Embryonic facial prominence (tissue), 1 donor: ENCODE measurements at regions not wholly inside any gene's neighbourhood (a gene's known extent, or its start where the extent isn't known, plus 50 kb on each side); places are given as distances from the start of the nearest gene placed in this dataset.
"Not testable (repeated sequence)": the region's sequence is repeated elsewhere in the genome, so short reads cannot be mapped to it uniquely, and the experiment has no call there.

ENCODE experiments used
- DNase-seq: peaks from one replicate; pipeline ENCODE4 v3.0.0-alpha.2; 2016; ENCODE audit errors: extremely low spot score

GRCh38 chr11:97860237-97860636 is 1160.5 kb upstream of the CNTN5 start:
- peak; percentile 7 for DNase-seq

- no peak for DNase-seq
These were observed 1158.7 kb upstream of the CNTN5 start for GRCh38 chr11:97862021-97862420.

GRCh38 chr11:97865424-97866012 is 1155.2 kb upstream of the CNTN5 start:
- DNase-seq, result no peak

DNA sequence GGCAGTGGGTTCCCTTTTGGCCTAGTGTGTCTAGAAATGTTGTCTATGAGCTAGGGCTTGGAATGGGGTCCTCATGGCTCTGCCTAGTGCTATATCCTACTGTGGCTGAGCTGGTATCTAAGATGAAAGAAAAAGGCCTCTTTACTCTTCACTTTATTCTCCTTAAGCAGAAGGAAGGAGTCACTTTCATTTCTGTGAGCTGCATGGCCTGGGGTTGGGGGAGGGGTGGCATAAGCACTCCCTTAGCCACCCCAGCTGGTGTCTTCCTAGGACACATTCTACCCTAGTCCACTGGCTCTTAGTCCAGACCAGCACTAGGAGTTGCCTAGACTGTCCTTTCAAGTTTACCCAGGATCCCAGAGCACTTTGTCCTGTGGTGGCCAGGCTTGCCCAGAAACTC is 1148.9 kb upstream of the CNTN5 start:
- DNase-seq, result no peak

DNA sequence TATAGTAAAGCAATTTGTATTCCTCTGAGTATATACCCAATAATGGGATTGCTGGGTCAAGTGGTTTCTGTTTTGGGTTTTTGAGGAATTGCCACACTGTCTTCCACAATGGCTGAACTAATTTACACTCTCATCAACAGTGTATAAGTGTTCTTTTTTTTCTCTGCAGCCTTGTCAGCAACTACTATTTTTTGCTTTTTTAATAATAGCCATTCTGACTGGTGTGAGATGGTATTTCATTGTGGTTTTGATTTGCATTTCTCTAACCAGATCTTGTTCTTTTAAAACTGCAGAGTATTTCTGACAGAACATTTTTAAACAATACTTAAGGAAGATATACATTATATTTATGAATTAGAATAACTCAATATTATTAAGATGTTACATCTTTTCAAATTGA is 1140.5 kb upstream of the CNTN5 start:
- no peak for DNase-seq

DNA sequence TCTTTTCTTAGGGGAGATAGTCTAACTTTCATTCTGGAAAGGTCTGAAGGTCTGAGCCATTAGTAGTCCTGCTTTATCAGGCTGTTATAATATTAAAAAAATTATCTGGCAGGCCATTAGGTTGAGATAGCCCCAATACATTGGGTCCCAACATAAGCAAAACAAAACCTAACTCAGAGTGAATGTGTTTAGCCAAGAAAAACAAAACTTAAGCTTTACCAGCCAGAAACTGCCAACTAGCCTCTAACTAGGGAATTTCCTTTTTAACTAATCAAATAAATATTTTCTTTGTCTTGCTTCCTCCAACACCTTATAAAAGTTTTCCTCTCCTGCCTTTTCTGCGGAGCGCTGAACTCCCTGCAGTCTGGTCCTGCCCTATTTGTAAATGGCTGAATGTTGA is 1137.7 kb upstream of the CNTN5 start:
- no peak for DNase-seq

DNA sequence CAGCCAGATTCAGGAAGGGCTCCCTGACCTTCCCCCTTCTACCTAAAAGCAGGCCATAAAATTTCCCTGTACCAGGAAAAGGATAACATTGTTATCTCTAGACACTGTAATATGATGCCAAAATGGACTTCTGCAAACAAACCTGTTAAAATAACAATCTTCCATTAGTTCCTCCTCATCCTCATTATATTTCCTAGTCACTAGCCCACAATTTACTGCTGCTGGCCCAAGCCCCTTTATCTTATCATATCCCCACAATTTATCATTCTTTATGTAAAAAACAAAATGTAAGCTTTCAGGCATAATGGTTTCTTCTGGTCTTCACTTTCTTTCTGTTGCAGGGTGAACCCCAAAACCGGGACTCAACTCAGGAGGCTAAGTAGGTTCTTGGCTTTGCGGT is 1132.1 kb upstream of the CNTN5 start:
- DNase-seq, result no peak

- DNase-seq, result no peak
These were observed 1130.3 kb upstream of the CNTN5 start for GRCh38 chr11:97890466-97890865.

- DNase-seq, result no peak
These were observed 1127.1 kb upstream of the CNTN5 start for GRCh38 chr11:97893612-97894011.

DNA sequence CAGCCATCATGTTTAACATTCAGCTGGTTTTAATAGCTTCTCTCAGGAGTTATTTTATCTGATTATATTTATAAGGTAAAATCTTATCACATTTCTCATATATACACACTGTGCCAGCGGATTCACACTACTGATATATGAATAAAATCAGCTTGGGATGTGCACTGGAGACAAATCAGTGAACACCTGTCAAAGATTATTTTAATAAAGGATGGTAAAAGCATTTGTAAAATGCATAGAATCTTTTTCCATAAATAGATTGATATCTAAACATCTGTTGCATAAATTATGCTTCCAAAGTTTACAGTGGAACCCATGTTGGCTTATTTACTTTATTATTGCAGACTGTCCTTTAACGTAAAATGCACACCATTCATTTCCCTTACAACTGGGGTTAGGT is 1125.8 kb upstream of the CNTN5 start:
- DNase-seq, result no peak

DNA sequence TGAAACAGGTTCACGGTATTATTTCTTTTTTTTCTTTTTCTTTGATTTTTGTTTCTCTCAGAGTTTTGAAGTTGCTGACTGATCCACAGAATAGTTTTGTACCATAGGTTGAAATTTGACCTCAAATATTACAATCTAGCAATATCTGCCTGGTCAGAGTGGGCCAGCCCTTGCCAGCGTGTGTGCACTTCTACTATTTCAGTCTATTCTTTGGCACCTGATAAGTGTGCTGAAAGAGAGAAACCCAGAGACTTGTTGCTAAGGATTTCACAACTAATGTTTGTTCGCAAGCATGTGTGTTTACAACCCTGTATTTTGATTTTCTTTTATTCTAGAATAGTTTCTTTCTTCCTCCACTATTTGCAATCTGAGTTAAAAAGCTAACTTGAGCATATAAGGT is 1125.2 kb upstream of the CNTN5 start:
- DNase-seq, result no peak

- DNase-seq, result no peak
These were observed 1117.9 kb upstream of the CNTN5 start for GRCh38 chr11:97902828-97903227.

GRCh38 chr11:97905101-97905500 is 1115.6 kb upstream of the CNTN5 start:
- no peak for DNase-seq

DNA sequence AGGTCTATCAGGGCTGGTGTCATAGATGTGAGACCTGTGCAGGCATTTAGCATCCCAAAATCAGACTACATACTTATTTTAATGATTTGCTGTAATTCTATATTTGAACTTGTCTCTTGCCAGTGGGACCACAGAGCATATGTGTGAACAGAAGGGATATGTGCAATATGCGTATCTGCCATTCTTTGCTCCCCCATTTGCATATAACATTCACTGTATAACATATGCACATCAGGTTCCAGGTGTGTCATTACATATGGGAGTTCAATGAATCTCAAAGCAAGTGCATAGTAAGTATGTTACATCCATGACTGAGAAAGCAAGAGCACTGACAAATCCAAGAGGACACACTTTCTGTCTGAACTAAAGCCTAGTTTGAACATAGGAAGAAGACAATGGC is 1115.1 kb upstream of the CNTN5 start:
- no peak for DNase-seq

DNA sequence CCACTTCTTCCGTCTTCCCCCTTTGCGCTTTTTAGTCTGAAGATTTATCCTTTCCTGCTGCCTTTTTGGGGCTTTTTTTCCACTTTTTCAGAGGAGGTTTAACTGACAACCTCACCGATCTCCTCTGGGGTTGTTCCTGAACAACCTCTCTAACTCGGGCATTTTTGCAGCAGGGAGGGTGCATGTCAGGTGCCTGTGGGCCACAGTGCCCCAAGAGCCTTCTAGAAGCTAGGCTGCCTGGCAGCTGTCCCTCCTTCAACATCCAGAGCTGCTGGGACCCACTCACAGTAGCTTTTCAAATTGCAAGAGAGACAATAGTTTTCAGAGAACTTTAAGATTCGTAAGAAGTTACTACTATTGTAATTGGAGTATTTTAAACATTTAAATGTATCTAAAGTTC is 1112.4 kb upstream of the CNTN5 start:
- no peak for DNase-seq

DNA sequence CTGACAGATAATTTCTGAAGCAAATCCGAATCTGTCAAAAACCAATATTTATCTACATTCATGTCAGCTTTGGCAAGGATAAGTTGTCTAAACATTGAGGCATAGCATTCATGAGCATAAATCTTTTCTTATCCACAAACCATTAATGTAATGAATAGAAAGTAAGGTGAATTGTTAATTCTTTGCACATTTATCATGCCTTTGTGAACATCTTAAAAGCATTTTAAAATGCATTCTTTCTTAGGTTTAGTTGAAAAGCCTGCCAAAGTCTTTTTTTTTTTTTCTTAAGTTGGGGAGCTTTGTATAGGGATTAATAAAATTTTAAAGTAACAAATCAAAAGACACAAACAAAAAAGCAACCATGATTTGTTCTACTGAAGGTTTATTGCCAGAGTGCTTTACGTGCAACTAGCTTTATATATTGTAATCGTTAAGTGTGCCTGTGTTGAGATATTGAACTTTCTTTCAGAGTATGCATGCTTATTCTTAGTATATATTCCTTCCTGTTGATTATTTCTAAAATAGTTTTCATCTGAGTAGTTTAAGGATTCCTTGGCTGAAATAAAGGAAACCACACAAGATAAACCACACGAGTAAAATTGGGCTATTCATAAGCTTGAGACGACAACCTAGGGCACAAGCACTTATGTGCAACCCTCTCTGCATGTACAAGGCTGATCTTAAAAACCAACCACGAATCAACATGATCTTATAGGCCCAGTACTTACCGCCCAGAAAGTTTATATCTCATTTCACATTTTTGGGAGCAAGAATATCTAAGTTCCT is 1110.9 kb upstream of the CNTN5 start:
- no peak for DNase-seq

GRCh38 chr11:97912629-97913028 is 1108.1 kb upstream of the CNTN5 start:
- DNase-seq, result no peak

DNA sequence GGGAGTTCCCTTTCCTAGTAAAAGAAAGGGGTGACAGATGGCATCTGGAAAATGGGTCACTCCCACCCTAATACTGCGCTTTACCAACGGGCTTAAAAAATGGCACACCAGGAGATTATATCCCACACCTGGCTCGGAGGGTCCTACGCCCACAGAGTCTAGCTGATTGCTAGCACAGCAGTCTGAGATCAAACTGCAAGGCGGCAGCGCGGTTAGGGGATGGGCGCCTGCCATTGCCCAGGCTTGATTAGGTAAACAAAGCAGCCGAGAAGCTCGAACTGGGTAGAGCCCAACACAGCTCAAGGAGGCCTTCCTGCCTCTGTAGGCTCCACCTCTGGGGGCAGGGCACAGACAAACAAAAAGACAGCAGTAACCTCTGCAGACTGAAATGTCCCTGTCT is 1097.8 kb upstream of the CNTN5 start:
- not testable (repeated sequence) for DNase-seq

- DNase-seq, result no peak
These were observed 1086.1 kb upstream of the CNTN5 start for GRCh38 chr11:97934572-97935208.

- DNase-seq, result no peak
These were observed 1083.2 kb upstream of the CNTN5 start for GRCh38 chr11:97937501-97937900.

DNA sequence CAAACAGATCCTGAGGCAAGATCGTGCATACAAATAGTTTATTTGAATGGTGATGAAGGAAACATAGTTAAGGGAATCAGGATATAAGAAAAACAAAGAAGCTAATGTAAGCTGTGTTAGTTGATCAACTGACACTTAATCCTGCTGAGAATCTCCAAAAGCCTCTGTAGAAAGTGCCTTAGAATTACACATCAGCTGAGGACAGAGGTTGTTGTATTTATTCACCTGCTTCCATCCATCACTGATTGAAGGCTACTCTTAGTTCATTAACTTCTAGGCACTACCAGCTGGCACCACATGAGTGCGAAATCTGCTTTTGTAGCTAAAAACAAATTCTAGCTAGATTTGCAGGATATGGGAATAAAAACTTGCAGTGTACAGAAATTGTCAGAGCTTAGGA is 1082.0 kb upstream of the CNTN5 start:
- no peak for DNase-seq

- no peak for DNase-seq
These were observed 1077.3 kb upstream of the CNTN5 start for GRCh38 chr11:97943493-97943892.

DNA sequence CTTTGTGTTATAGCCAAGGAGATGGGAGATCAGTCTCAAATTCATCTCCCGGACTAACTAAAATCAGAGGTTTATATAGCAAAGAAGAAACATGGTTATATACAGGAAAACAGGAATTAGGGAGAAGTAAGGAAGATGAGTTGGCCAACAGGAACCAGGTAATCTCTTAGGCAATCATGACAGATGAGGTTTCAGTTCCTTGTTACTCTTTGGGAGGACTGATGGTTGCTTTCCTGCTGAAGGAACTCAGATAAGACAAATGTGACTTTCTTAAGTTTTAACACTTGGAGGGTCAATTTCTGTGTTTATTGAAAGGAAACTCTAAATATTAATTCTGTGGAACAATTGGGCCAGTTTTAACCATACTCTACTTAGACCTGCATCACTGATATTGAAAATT is 1072.0 kb upstream of the CNTN5 start:
- no peak for DNase-seq
